ENCODE measurements at regions not wholly inside any gene's neighbourhood (a gene's known extent, or its start where the extent isn't known, plus 50 kb on each side); places are given as distances from the start of the nearest gene placed in this dataset.

DNA sequence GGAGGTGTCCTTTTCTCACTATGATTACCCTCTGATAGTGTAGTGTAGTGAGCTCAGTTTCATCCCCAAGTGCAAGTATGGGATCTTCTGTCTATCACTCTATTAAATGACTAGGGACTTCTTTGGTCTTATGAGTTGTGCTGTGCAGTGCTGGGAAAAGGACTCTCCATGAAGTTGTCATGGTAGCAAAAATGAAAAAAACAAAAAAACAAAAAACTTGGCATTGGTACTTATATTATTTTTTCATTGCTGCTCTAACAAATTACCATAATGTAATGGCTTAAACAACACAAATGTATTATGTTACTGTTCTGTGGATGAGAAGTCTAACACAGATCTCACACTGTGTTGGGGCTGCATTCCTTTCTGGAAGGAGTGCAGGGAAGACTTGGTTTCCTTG is 393.1 kb upstream of the NOVA1 start:
- no peak for TF ChIP-seq EP300 (IDR thresholded peaks at IDR 0.05; ENCODE audit: low read depth)
- no peak for TF ChIP-seq CTCF (IDR thresholded peaks at IDR 0.05)
